GM13977 (cell line): ENCODE measurements at regions not wholly inside any gene's neighbourhood (a gene's known extent, or its start where the extent isn't known, plus 50 kb on each side); places are given as distances from the start of the nearest gene placed in this dataset.

Source experiments
- DNase-seq: peaks from one replicate; pipeline ENCODE4 v3.0.0; 2012; ENCODE audit warnings: low spot score
- in situ Hi-C: fragments of 300-500 bp; cut with MboI; formaldehyde crosslinking; loops from one replicate; pipeline ENCODE4 v1.12.0; 2022; ENCODE audit warnings: low sequenced_read_pairs, low pct_unique_long_range_greater_than_20kb, mixed read lengths, inconsistent platforms; ENCODE audit not compliant: unreplicated experiment
- TF ChIP-seq, protein P1 (sequence below): IDR thresholded peaks from 2 replicates; pipeline ENCODE4 v1.5.1; 2012; ENCODE audit warnings: mild to moderate bottlenecking, control low read depth; ENCODE audit not compliant: insufficient read depth; ENCODE audit errors: extremely low read depth, missing control alignments

DNA sequence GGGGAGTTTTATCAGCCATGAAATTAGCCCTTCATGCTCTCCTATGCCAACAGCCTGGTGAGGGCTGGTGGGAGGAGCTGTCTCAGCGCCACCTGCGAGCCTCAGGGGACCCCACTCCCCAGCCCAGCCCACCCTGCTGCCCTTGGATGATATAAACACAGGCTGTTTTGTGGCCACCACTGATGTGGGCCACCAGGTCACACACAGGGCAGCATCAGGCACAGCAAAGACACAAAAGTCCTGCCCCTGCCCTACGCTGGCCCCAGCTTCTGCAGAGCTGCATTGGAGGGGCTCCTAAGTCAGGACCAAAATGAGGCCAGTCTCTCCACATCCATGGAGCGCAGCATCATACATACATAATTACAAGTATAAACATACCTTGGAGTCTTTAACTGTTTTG is 110.6 kb upstream of the TEX51 start:
- no peak for DNase-seq
- in situ Hi-C loops, result loop anchor here (25.0 kb wide), 1 partner anchor 526 kb away; no protein-coding TSS in a partner anchor
- TF ChIP-seq, protein P1, sequence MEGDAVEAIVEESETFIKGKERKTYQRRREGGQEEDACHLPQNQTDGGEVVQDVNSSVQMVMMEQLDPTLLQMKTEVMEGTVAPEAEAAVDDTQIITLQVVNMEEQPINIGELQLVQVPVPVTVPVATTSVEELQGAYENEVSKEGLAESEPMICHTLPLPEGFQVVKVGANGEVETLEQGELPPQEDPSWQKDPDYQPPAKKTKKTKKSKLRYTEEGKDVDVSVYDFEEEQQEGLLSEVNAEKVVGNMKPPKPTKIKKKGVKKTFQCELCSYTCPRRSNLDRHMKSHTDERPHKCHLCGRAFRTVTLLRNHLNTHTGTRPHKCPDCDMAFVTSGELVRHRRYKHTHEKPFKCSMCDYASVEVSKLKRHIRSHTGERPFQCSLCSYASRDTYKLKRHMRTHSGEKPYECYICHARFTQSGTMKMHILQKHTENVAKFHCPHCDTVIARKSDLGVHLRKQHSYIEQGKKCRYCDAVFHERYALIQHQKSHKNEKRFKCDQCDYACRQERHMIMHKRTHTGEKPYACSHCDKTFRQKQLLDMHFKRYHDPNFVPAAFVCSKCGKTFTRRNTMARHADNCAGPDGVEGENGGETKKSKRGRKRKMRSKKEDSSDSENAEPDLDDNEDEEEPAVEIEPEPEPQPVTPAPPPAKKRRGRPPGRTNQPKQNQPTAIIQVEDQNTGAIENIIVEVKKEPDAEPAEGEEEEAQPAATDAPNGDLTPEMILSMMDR, result no peak

GRCh38 chr2:126788652-126789051 is 110.0 kb upstream of the TEX51 start:
- DNase-seq, result no peak
- in situ Hi-C loops, result loop anchor here (25.0 kb wide), 1 partner anchor 526 kb away; no protein-coding TSS in a partner anchor
- TF ChIP-seq, protein P1, result no peak

DNA sequence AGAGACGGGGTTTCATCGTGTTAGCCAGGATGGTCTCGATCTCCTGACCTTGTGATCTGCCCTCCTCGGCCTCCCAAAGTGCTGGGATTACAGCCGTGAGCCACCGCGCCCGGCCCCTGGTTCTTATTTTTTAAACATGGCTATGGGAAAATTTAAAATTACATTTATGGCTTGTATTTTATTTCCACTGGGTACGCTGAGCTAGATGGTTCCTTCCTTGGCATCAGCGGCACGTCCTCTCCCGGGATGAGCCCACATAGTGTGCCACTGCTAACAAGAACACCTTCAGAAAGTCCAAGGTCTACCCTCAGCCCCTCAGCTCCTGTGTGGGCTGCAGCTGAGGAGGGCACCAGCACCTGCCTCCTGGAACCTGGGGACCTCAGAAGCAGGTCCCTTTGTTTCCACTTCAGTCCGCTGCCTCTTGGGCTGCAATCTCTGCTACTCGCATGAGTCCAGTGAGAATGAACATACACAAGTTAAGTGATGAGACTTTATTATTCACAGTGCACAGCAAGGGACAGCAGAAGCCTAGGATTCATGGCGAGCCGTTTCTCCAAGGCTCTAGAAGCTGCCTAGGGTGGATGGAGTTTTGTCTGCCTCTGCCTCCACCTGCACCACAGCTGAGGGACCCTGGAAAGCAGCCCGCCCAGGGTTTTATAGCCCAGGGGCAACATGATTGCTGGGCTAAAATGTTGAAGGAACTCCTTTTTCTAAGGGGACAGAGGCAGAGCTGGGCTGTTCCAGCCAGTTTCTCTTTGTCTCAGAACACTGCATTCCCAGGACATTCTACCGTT is 107.5 kb upstream of the TEX51 start:
- DNase-seq, result no peak
- in situ Hi-C loops, result loop anchor here (25.0 kb wide), 1 partner anchor 529 kb away; no protein-coding TSS in a partner anchor
- TF ChIP-seq, protein P1, result no peak

DNA sequence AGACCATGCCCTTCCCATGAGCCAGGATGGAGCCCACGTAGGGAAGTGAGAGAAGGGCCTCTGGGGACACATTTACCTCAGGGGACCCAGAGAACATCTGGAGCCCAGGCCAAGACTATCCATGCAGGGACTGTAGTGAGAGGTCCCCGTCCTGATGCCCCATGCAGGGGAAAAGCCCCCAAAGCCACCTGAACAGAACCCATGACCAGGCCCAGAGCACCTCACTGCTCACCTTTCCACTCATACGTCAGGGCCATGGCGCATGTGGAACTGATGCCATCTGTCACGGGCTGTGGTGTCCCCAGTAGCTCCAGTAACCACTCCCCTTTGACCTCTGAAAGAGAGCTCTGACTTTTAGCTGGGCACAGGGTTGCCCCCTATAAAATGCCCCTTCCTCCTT is 106.5 kb upstream of the TEX51 start:
- in situ Hi-C loops, result loop anchor here (25.0 kb wide), 1 partner anchor 530 kb away; no protein-coding TSS in a partner anchor
- DNase-seq, result no peak
- TF ChIP-seq, protein P1, result no peak

DNA sequence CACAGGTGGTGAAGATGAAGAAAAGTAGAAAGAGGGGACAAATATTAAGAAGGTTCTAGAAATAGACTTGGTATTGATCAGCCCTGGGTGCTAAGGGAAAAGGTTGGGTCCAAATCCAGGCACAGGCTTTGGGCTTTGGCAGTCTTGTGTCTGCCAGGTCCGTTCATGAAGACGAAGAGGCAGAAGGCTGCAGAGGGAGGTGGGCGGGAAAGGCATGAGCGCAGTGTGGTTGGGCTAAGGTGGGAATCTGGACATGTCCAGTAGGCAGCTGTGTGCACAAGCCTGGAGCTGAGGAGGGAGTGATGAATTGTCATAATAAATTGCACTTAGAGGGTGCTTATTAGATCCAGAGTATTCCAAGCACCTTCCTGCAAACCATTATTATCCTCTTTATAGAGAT is 105.7 kb upstream of the TEX51 start:
- TF ChIP-seq, protein P1, result no peak
- in situ Hi-C loops, result loop anchor here (25.0 kb wide), 1 partner anchor 531 kb away; no protein-coding TSS in a partner anchor
- no peak for DNase-seq

- DNase-seq, result no peak
- in situ Hi-C loops, result loop anchor here (25.0 kb wide), 1 partner anchor 532 kb away; no protein-coding TSS in a partner anchor
- TF ChIP-seq, protein P1, result no peak
Measured at GRCh38 chr2:126793885-126794613, 104.6 kb upstream of the TEX51 start.
